Endothelial cell of umbilical vein (primary cell): ENCODE measurements at regions not wholly inside any gene's neighbourhood (a gene's known extent, or its start where the extent isn't known, plus 50 kb on each side); places are given as distances from the start of the nearest gene placed in this dataset.

Experiments
- BruUV-seq: library from RNA; stranded (reverse); fragments of 400-500 nt; replicated peaks from 2 replicates; lab custom pipeline; 2021; lab: Mats Ljungman, UMichigan
- CTCF ChIA-PET: fragments of 300-600, 350-600 bp; sonication (Branson Sonifier 250); formaldehyde crosslinking; loops from one replicate; lab custom pipeline; 2021; ENCODE audit warnings: antibody characterized with exemption, inconsistent platforms; lab: Charles Lee
- POLR2A ChIA-PET: fragments of 300-600, 350-600 bp; sonication (Branson Sonifier 250); formaldehyde crosslinking; loops from one replicate; lab custom pipeline; 2021; ENCODE audit warnings: antibody characterized with exemption, inconsistent platforms; lab: Charles Lee
- DNase-seq: peaks from one replicate; pipeline ENCODE4 v3.0.0-alpha.2; 2011; ENCODE audit warnings: low read depth, low spot score
- FAIRE-seq: peaks from 2 replicates; lab custom pipeline; 2011; peaks lifted over from hg19 to GRCh38; lab: Jason Lieb, UNC
- H2AFZ ChIP-seq: 2 replicates; pipeline ENCODE4 v1.6.0; 2012; ENCODE audit warnings: low read depth, low read length, control low read depth, inconsistent platforms
- H3K27ac ChIP-seq: 2 replicates; pipeline ENCODE4 v1.5.1; 2011; ENCODE audit warnings: low read depth, mild to moderate bottlenecking, control low read depth, low read length, moderate library complexity; ENCODE audit not compliant: insufficient read depth
- H3K27me3 ChIP-seq, 2 experiments: 2 replicates each; pipeline versions ENCODE4 v1.6.0 to v1.6.1; 2011; ENCODE audit warnings: low read length in 2 of 2, mixed read lengths in 1 of 2; ENCODE audit not compliant: control insufficient read depth in 2 of 2, insufficient read depth in 2 of 2
- H3K36me3 ChIP-seq, 2 experiments: 2 replicates in 1 of 2; 3 replicates in 1 of 2; pipeline ENCODE4 v1.5.1; 2011; ENCODE audit warnings: low read length in 2 of 2, mild to moderate bottlenecking in 1 of 2, moderate library complexity in 1 of 2; ENCODE audit not compliant: control insufficient read depth in 2 of 2, insufficient read depth in 2 of 2; ENCODE audit errors: extremely low read depth in 1 of 2
- H3K4me1 ChIP-seq: 3 replicates; pipeline ENCODE4 v1.5.1; 2011; ENCODE audit warnings: mild to moderate bottlenecking, low read length; ENCODE audit not compliant: control insufficient read depth, insufficient read depth; ENCODE audit errors: extremely low read depth
- H3K4me2 ChIP-seq: 2 replicates; pipeline ENCODE4 v1.6.1; 2011; ENCODE audit warnings: low read length, control low read depth, mixed read lengths; ENCODE audit not compliant: insufficient read depth
- H3K4me3 ChIP-seq, 3 experiments: fragments of 200-600 bp in 1 of 3; sonication (generic), shearing (Covaris generic) in 1 of 3; replicated peaks in 1 of 3; 2 replicates each; pipeline ENCODE4 v1.5.1; 2011 to 2016; ENCODE audit warnings: control low read depth in 3 of 3, low read length in 3 of 3, mild to moderate bottlenecking in 2 of 3, inconsistent platforms in 1 of 3, low read depth in 1 of 3, moderate library complexity in 1 of 3; ENCODE audit not compliant: insufficient read depth in 1 of 3
- H3K79me2 ChIP-seq: 2 replicates; pipeline ENCODE4 v1.6.0; 2012; ENCODE audit warnings: low read length, inconsistent platforms; ENCODE audit not compliant: control insufficient read depth, insufficient read depth
- H3K9ac ChIP-seq: replicated peaks from 2 replicates; pipeline ENCODE3; 2011; ENCODE audit warnings: low read length, control low read depth; ENCODE audit not compliant: insufficient read depth; ENCODE audit errors: extremely low read depth
- H3K9me1 ChIP-seq: replicated peaks from 3 replicates; pipeline ENCODE4 v1.6.0; 2011; ENCODE audit warnings: mild to moderate bottlenecking, low read length; ENCODE audit not compliant: control insufficient read depth, insufficient read depth; ENCODE audit errors: extremely low read depth
- H3K9me3 ChIP-seq: replicated peaks from 2 replicates; pipeline ENCODE4 v1.5.1; 2012; ENCODE audit warnings: low read length, inconsistent platforms; ENCODE audit not compliant: control insufficient read depth, insufficient read depth
- H4K20me1 ChIP-seq: replicated peaks from 2 replicates; pipeline ENCODE3; 2011; ENCODE audit warnings: mild to moderate bottlenecking, low read length; ENCODE audit not compliant: control insufficient read depth, insufficient read depth; ENCODE audit errors: extremely low read depth
- CTCF ChIP-seq, 2 donors: IDR thresholded peaks; 1 replicate in 1 of 2; 2 replicates in 1 of 2; pipeline ENCODE4 v1.5.1; 2011; ENCODE audit warnings: low read length in 2 of 2, mild to moderate bottlenecking in 2 of 2, moderate library complexity in 2 of 2, control low read depth in 1 of 2, inconsistent platforms in 1 of 2, low read depth in 1 of 2; ENCODE audit not compliant: insufficient read depth in 1 of 2; ENCODE audit errors: extremely low read depth in 1 of 2
- FOS ChIP-seq: IDR thresholded peaks from 2 replicates; pipeline ENCODE4 v1.6.1; 2011; ENCODE audit warnings: mild to moderate bottlenecking, low read length, moderate library complexity, borderline replicate concordance; ENCODE audit not compliant: insufficient read depth
- GATA2 ChIP-seq: IDR thresholded peaks from 2 replicates; pipeline ENCODE4 v1.7.0; 2011; ENCODE audit warnings: low read depth, mild to moderate bottlenecking, moderate library complexity, mixed read lengths, low read length; ENCODE audit not compliant: insufficient read length, insufficient read depth
- JUN ChIP-seq: IDR thresholded peaks from 2 replicates; pipeline ENCODE4 v1.6.1; 2011; ENCODE audit warnings: borderline replicate concordance, low read depth; ENCODE audit not compliant: insufficient read length, insufficient read depth
- MAX ChIP-seq: IDR thresholded peaks from 2 replicates; pipeline ENCODE4 v1.6.1; 2011; ENCODE audit not compliant: insufficient read depth, insufficient read length
- MYC ChIP-seq: IDR thresholded peaks from one replicate; pipeline ENCODE4 v1.6.1; 2011; ENCODE audit warnings: mild to moderate bottlenecking, low read depth, low read length
- POLR2A ChIP-seq: IDR thresholded peaks from 2 replicates; pipeline ENCODE4 v1.6.1; 2012; ENCODE audit warnings: low read depth, mild to moderate bottlenecking, control low read depth, low read length
- dilution Hi-C: fragments of 300-500 bp; cut with MboI; formaldehyde crosslinking; loops from one replicate; pipeline ENCODE4 v1.15.0; 2019; ENCODE audit warnings: low sequenced_read_pairs; ENCODE audit not compliant: extremely low pct_ligation_motif_present
- intact Hi-C: fragments of 100-400 bp; cut with micrococcal nuclease; formaldehyde crosslinking; loops from one replicate; pipeline ENCODE4 v1.10.0; 2022

- BruUV-seq: no TSS peak
- Histone ChIP-seq H3K27ac (no peak overlapping the region), H3K36me3 (no peaks in the 10 kb centered on the region), H3K9me3 (no peaks in the 10 kb centered on the region), H3K9ac (no peak overlapping the region), H4K20me1 (no peaks in the 10 kb centered on the region), H3K79me2 (no peaks in the 10 kb centered on the region), H3K9me1 (no peaks in the 10 kb centered on the region), H3K27me3 (no peaks in the 10 kb centered on the region), H3K4me2 (no peak overlapping the region), H2AFZ (no peak overlapping the region), H3K4me3 (no peak overlapping the region), H3K4me1 (no peaks in the 10 kb centered on the region)
- DNase-seq (no peak), FAIRE-seq (no peak)
- intact Hi-C loops (no loop called here), dilution Hi-C loops (no loop called here)
- no peak for TF ChIP-seq MAX
- CTCF ChIA-PET: no interaction called here
- POLR2A ChIA-PET: no interaction called here
Observed at GRCh38 chr7:113320419-113320818, 202.1 kb upstream of the SMIM30 start.

GRCh38 chr7:113314594-113314993, 196.2 kb upstream of the SMIM30 start:
- H3K9me1 ChIP-seq: no peaks in the 10 kb centered on the region
- no peak overlapping the region for H3K27ac ChIP-seq
- H3K9ac ChIP-seq: no peak overlapping the region
- FAIRE-seq (no peak), DNase-seq (no peak)
- H3K4me2 ChIP-seq: no peak overlapping the region
- H3K4me1 ChIP-seq: no peaks in the 10 kb centered on the region
- H3K27me3 ChIP-seq: no peaks in the 10 kb centered on the region
- TF ChIP-seq JUN (no peak), MYC (no peak), GATA2 (no peak), CTCF (IDR thresholded peaks at IDR 0.05; ENCODE audit: extremely low read depth in 1 of 2, insufficient read depth in 1 of 2, low read depth in 1 of 2, low read length in 2 of 2) (no peak), POLR2A (no peak), FOS (no peak)
- POLR2A ChIA-PET: no interaction called here
- dilution Hi-C loops: no loop called here
- H3K4me3 ChIP-seq: no peak overlapping the region
- H4K20me1 ChIP-seq: no peaks in the 10 kb centered on the region
- no TSS peak for BruUV-seq
- no peaks in the 10 kb centered on the region for H3K9me3 ChIP-seq
- CTCF ChIA-PET: no interaction called here
- no peak overlapping the region for H2AFZ ChIP-seq
- H3K36me3 ChIP-seq: no peaks in the 10 kb centered on the region
- no peaks in the 10 kb centered on the region for H3K79me2 ChIP-seq
- intact Hi-C loops: no loop called here
